MM.1S (cell line): ENCODE measurements at regions not wholly inside any gene's neighbourhood (a gene's known extent, or its start where the extent isn't known, plus 50 kb on each side); places are given as distances from the start of the nearest gene placed in this dataset.

Experiments used
- DNase-seq: peaks from one replicate; pipeline ENCODE4 v3.0.0-alpha.2; 2015
- H2AFZ ChIP-seq: fragments of 300-600 bp; sonication (generic); 2 replicates; pipeline ENCODE4 v1.6.0; 2016; ENCODE audit warnings: antibody characterized with exemption, low read length
- H3F3A ChIP-seq: fragments of 300-600 bp; sonication (generic); 2 replicates; pipeline ENCODE4 v1.6.1; 2016; ENCODE audit warnings: mild to moderate bottlenecking, antibody characterized with exemption, low read length, moderate library complexity, mixed read lengths; ENCODE audit not compliant: insufficient read depth
- H3K27ac ChIP-seq: fragments of 300-600 bp; sonication (generic); 2 replicates; pipeline ENCODE4 v1.5.1; 2016; ENCODE audit warnings: mild to moderate bottlenecking, low read length
- H3K27me3 ChIP-seq: fragments of 300-600 bp; sonication (generic); replicated peaks from 2 replicates; pipeline ENCODE4 v1.6.0; 2016; ENCODE audit warnings: low read length; ENCODE audit not compliant: insufficient read depth
- H3K36me3 ChIP-seq: fragments of 300-600 bp; sonication (generic); replicated peaks from 2 replicates; pipeline ENCODE4 v1.6.1; 2016; ENCODE audit warnings: mild to moderate bottlenecking, low read length, mixed read lengths; ENCODE audit not compliant: insufficient read depth
- H3K4me1 ChIP-seq: fragments of 300-600 bp; sonication (generic); 2 replicates; pipeline ENCODE4 v1.6.1; 2016; ENCODE audit warnings: low read length, mixed read lengths
- H3K4me2 ChIP-seq: fragments of 300-600 bp; sonication (generic); 2 replicates; pipeline ENCODE4 v1.6.0; 2016; ENCODE audit warnings: low read depth, low read length
- H3K4me3 ChIP-seq: fragments of 300-600 bp; sonication (generic); 2 replicates; pipeline ENCODE4 v1.5.1; 2016; ENCODE audit warnings: low read length, mixed read lengths
- H3K79me2 ChIP-seq: fragments of 300-600 bp; sonication (generic); 2 replicates; pipeline ENCODE4 v1.6.1; 2016; ENCODE audit warnings: mixed run types, low read length, mixed read lengths
- H3K9ac ChIP-seq: fragments of 300-600 bp; sonication (generic); 2 replicates; pipeline ENCODE4 v1.6.1; 2016; ENCODE audit warnings: low read length, mixed read lengths
- H3K9me2 ChIP-seq: fragments of 300-600 bp; sonication (generic); replicated peaks from 2 replicates; pipeline ENCODE4 v1.6.1; 2016; ENCODE audit warnings: mild to moderate bottlenecking, low read length, mixed read lengths; ENCODE audit not compliant: insufficient read depth
- H3K9me3 ChIP-seq: fragments of 300-600 bp; sonication (generic); replicated peaks from 2 replicates; pipeline ENCODE4 v1.6.1; 2016; ENCODE audit warnings: mild to moderate bottlenecking, low read length, mixed read lengths; ENCODE audit not compliant: insufficient read depth
- H4K20me1 ChIP-seq: fragments of 300-600 bp; sonication (generic); 2 replicates; pipeline ENCODE4 v1.6.1; 2016; ENCODE audit warnings: mild to moderate bottlenecking, low read length, moderate library complexity, mixed read lengths; ENCODE audit not compliant: insufficient read depth
- CTCF ChIP-seq: fragments of 300-600 bp; sonication (generic); IDR thresholded peaks from 2 replicates; pipeline ENCODE4 v1.5.1; 2016; ENCODE audit warnings: antibody characterized with exemption, low read length, mixed read lengths
- EZH2 ChIP-seq: fragments of 300-600 bp; sonication (generic); optimal IDR thresholded peaks from 2 replicates; pipeline ENCODE3; 2017; ENCODE audit warnings: low read depth, mild to moderate bottlenecking, antibody characterized with exemption, low read length, mixed read lengths
- EZH2phosphoT487 ChIP-seq: fragments of 300-600 bp; sonication (generic); IDR thresholded peaks from 2 replicates; pipeline ENCODE4 v1.6.1; 2018; ENCODE audit warnings: antibody characterized with exemption, low read length

GRCh38 chr4:4788573-4788972 is 70.9 kb upstream of the MSX1 start:
- Histone ChIP-seq H3K4me1 (no peaks in the 10 kb centered on the region), H3K79me2 (no peaks in the 10 kb centered on the region), H4K20me1 (no peaks in the 10 kb centered on the region), H3K4me3 (no peak overlapping the region), H3K9me3 (no peaks in the 10 kb centered on the region), H2AFZ (no peak overlapping the region), H3K9me2 (no peaks in the 10 kb centered on the region), H3F3A (no peaks in the 10 kb centered on the region), H3K4me2 (no peak overlapping the region), H3K27ac (no peak overlapping the region), H3K9ac (no peak overlapping the region), H3K27me3 (no peaks in the 10 kb centered on the region), H3K36me3 (no peaks in the 10 kb centered on the region)
- no peak for TF ChIP-seq EZH2
- TF ChIP-seq EZH2phosphoT487 = no peak
- no peak for TF ChIP-seq CTCF
- no peak for DNase-seq

GRCh38 chr4:4787421-4787820 is 72.0 kb upstream of the MSX1 start:
- H3K4me2 ChIP-seq = no peak overlapping the region
- H4K20me1 ChIP-seq = no peaks in the 10 kb centered on the region
- no peak overlapping the region for H3K27ac ChIP-seq
- no peak overlapping the region for H3K4me3 ChIP-seq
- H3F3A ChIP-seq = no peaks in the 10 kb centered on the region
- H2AFZ ChIP-seq = no peak overlapping the region
- H3K9ac ChIP-seq = no peak overlapping the region
- no peaks in the 10 kb centered on the region for H3K79me2 ChIP-seq
- no peak for TF ChIP-seq CTCF
- TF ChIP-seq EZH2 = no peak
- no peak for TF ChIP-seq EZH2phosphoT487
- no peak for DNase-seq
- no peaks in the 10 kb centered on the region for H3K9me3 ChIP-seq
- H3K27me3 ChIP-seq = no peaks in the 10 kb centered on the region
- no peaks in the 10 kb centered on the region for H3K9me2 ChIP-seq
- no peaks in the 10 kb centered on the region for H3K36me3 ChIP-seq
- H3K4me1 ChIP-seq = no peaks in the 10 kb centered on the region

GRCh38 chr4:4784379-4784778 is 75.1 kb upstream of the MSX1 start:
- TF ChIP-seq EZH2phosphoT487 = no peak
- TF ChIP-seq EZH2 = no peak
- TF ChIP-seq CTCF = no peak
- H3K79me2 ChIP-seq = no peaks in the 10 kb centered on the region
- no peaks in the 10 kb centered on the region for H4K20me1 ChIP-seq
- H3K4me2 ChIP-seq = no peak overlapping the region
- H3K4me3 ChIP-seq = no peak overlapping the region
- no peaks in the 10 kb centered on the region for H3K9me3 ChIP-seq
- H3K27me3 ChIP-seq = no peaks in the 10 kb centered on the region
- no peak overlapping the region for H3K27ac ChIP-seq
- H3F3A ChIP-seq = no peaks in the 10 kb centered on the region
- H3K9me2 ChIP-seq = no peaks in the 10 kb centered on the region
- H3K36me3 ChIP-seq = no peaks in the 10 kb centered on the region
- H3K4me1 ChIP-seq = no peaks in the 10 kb centered on the region
- H3K9ac ChIP-seq = no peak overlapping the region
- no peak overlapping the region for H2AFZ ChIP-seq
- no peak for DNase-seq
